H7 (cell line): ENCODE measurements at regions not wholly inside any gene's neighbourhood (a gene's known extent, or its start where the extent isn't known, plus 50 kb on each side); places are given as distances from the start of the nearest gene placed in this dataset.
"Not testable (repeated sequence)": the region's sequence is repeated elsewhere in the genome, so short reads cannot be mapped to it uniquely, and the experiment has no call there.

Experiments
- DNase-seq: peaks from one replicate; pipeline ENCODE4 v3.0.0; 2012
- H3K27me3 ChIP-seq: 2 replicates; pipeline ENCODE4 v1.6.0; 2011; ENCODE audit warnings: mild to moderate bottlenecking, low read length; ENCODE audit not compliant: control insufficient read depth, insufficient read depth
- H3K36me3 ChIP-seq: replicated peaks from 2 replicates; pipeline ENCODE4 v1.5.1; 2011; ENCODE audit warnings: low read length; ENCODE audit not compliant: control insufficient read depth, insufficient read depth
- H3K4me3 ChIP-seq: 2 replicates; pipeline ENCODE4 v1.5.1; 2011; ENCODE audit warnings: low read depth, mild to moderate bottlenecking, control low read depth, low read length, moderate library complexity; ENCODE audit not compliant: insufficient read depth

GRCh38 chr6:23534351-23534750, 591.7 kb upstream of the NRSN1 start:
- H3K4me3 ChIP-seq, result no peak overlapping the region
- no peaks in the 10 kb centered on the region for H3K36me3 ChIP-seq
- no peak for DNase-seq
- H3K27me3 ChIP-seq, result no peaks in the 10 kb centered on the region

- no peaks in the 10 kb centered on the region for H3K36me3 ChIP-seq
- no peak for DNase-seq
- H3K4me3 ChIP-seq, result no peak overlapping the region
- H3K27me3 ChIP-seq, result no peaks in the 10 kb centered on the region
These were observed 590.9 kb upstream of the NRSN1 start for GRCh38 chr6:23535101-23535500.

- Histone ChIP-seq H3K4me3 (no peak overlapping the region), H3K36me3 (no peaks in the 10 kb centered on the region), H3K27me3 (no peaks in the 10 kb centered on the region)
- DNase-seq, result no peak
These were observed 588.2 kb upstream of the NRSN1 start for GRCh38 chr6:23537828-23538227.

GRCh38 chr6:23547851-23548250, 578.2 kb upstream of the NRSN1 start:
- Histone ChIP-seq H3K36me3 (no peaks in the 10 kb centered on the region), H3K4me3 (no peak overlapping the region), H3K27me3 (no peaks in the 10 kb centered on the region)
- peak; percentile 18 for DNase-seq

- not testable (repeated sequence) for H3K27me3 ChIP-seq, DNase-seq, H3K36me3 ChIP-seq
These were observed 571.1 kb upstream of the NRSN1 start for GRCh38 chr6:23554953-23555352.

GRCh38 chr6:23559587-23560343, 566.2 kb upstream of the NRSN1 start:
- H3K36me3 ChIP-seq, result no peaks in the 10 kb centered on the region
- H3K4me3 ChIP-seq, result no peak overlapping the region
- H3K27me3 ChIP-seq, result no peaks in the 10 kb centered on the region
- no peak for DNase-seq

More at GRCh38 chr6:23554953-23555352, 571.1 kb upstream of the NRSN1 start:
- not testable (repeated sequence) for H3K4me3 ChIP-seq

GRCh38 chr6:23561732-23562131, 564.3 kb upstream of the NRSN1 start:
- Histone ChIP-seq H3K4me3 (no peak overlapping the region), H3K27me3 (no peaks in the 10 kb centered on the region), H3K36me3 (no peaks in the 10 kb centered on the region)
- DNase-seq, result no peak

GRCh38 chr6:23562554-23562953, 563.5 kb upstream of the NRSN1 start:
- H3K36me3 ChIP-seq, result no peaks in the 10 kb centered on the region
- H3K4me3 ChIP-seq, result no peak overlapping the region
- H3K27me3 ChIP-seq, result no peaks in the 10 kb centered on the region
- DNase-seq, result no peak

GRCh38 chr6:23563323-23563722, 562.7 kb upstream of the NRSN1 start:
- H3K36me3 ChIP-seq, result no peaks in the 10 kb centered on the region
- DNase-seq, result no peak
- H3K4me3 ChIP-seq, result no peak overlapping the region
- no peaks in the 10 kb centered on the region for H3K27me3 ChIP-seq

- no peak overlapping the region for H3K4me3 ChIP-seq
- no peaks in the 10 kb centered on the region for H3K36me3 ChIP-seq
- no peak for DNase-seq
- no peaks in the 10 kb centered on the region for H3K27me3 ChIP-seq
These were observed 559.6 kb upstream of the NRSN1 start for GRCh38 chr6:23566418-23566817.

GRCh38 chr6:23568292-23568691, 557.7 kb upstream of the NRSN1 start:
- Histone ChIP-seq H3K4me3 (no peak overlapping the region), H3K27me3 (no peaks in the 10 kb centered on the region), H3K36me3 (no peaks in the 10 kb centered on the region)
- no peak for DNase-seq

GRCh38 chr6:23584134-23584763, 541.8 kb upstream of the NRSN1 start:
- Histone ChIP-seq H3K36me3 (no peaks in the 10 kb centered on the region), H3K27me3 (no peaks in the 10 kb centered on the region), H3K4me3 (no peak overlapping the region)
- DNase-seq, result no peak

GRCh38 chr6:23587582-23587981, 538.4 kb upstream of the NRSN1 start:
- Histone ChIP-seq H3K27me3 (no peaks in the 10 kb centered on the region), H3K4me3 (no peak overlapping the region), H3K36me3 (no peaks in the 10 kb centered on the region)
- DNase-seq, result no peak

GRCh38 chr6:23589811-23590210, 536.2 kb upstream of the NRSN1 start:
- no peak for DNase-seq

GRCh38 chr6:23590498-23591126, 535.4 kb upstream of the NRSN1 start:
- no peak for DNase-seq
- Histone ChIP-seq H3K27me3 (no peaks in the 10 kb centered on the region), H3K4me3 (no peak overlapping the region), H3K36me3 (no peaks in the 10 kb centered on the region)

More at GRCh38 chr6:23589811-23590210, 536.2 kb upstream of the NRSN1 start:
- Histone ChIP-seq H3K36me3 (no peaks in the 10 kb centered on the region), H3K27me3 (no peaks in the 10 kb centered on the region), H3K4me3 (no peak overlapping the region)
